IPS-18a (cell line): ENCODE measurements at regions not wholly inside any gene's neighbourhood (a gene's known extent, or its start where the extent isn't known, plus 50 kb on each side); places are given as distances from the start of the nearest gene placed in this dataset.

Experiments used
- H3K27ac ChIP-seq: one replicate; pipeline ENCODE4 v1.5.1; 2013; ENCODE audit warnings: low read length
- H3K27me3 ChIP-seq: one replicate; pipeline ENCODE4 v1.6.1; 2013; ENCODE audit warnings: mild to moderate bottlenecking, low read length; ENCODE audit not compliant: control insufficient read depth, insufficient read depth
- H3K36me3 ChIP-seq: one replicate; pipeline ENCODE4 v1.6.1; 2013; ENCODE audit warnings: low read depth, low read length; ENCODE audit not compliant: control insufficient read depth
- H3K4me1 ChIP-seq: one replicate; pipeline ENCODE4 v1.6.1; 2013; ENCODE audit warnings: low read depth, low read length; ENCODE audit not compliant: control insufficient read depth
- H3K4me3 ChIP-seq: one replicate; pipeline ENCODE4 v1.5.1; 2013; ENCODE audit warnings: low read length
- H3K9ac ChIP-seq: one replicate; pipeline ENCODE4 v1.6.1; 2013; ENCODE audit warnings: mild to moderate bottlenecking, low read length, moderate library complexity
- H3K9me3 ChIP-seq: one replicate; pipeline ENCODE4 v1.6.1; 2013; ENCODE audit warnings: low read depth, low read length; ENCODE audit not compliant: control insufficient read depth

GRCh38 chr4:32251126-32251525, 1531.0 kb downstream of the PCDH7 start:
- H3K4me3 ChIP-seq = no peak overlapping the region
- H3K27ac ChIP-seq = no peak overlapping the region
- no peak overlapping the region for H3K9ac ChIP-seq
- no peaks in the 10 kb centered on the region for H3K9me3 ChIP-seq
- no peaks in the 10 kb centered on the region for H3K36me3 ChIP-seq
- H3K4me1 ChIP-seq = no peaks in the 10 kb centered on the region
- H3K27me3 ChIP-seq = no peaks in the 10 kb centered on the region

DNA sequence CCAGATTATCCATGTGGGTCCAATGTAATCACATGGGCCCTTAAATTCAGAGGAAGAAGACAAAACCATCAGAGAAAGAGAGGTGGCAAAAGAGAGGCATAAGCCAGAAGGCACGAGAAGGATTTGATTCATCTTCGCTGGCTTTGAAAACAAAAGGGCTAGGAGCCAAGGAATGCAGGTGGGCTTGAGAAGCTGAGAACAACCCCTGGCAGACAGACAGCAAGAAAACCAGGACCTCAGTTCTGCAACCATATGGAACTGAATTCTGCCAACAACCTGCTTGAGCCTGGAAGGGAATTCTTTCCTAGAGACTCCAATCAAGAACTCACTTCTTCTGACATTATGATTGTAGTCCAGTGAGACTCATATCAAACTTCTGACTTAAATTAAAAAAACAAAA, 1531.8 kb downstream of the PCDH7 start:
- H3K4me3 ChIP-seq = no peak overlapping the region
- H3K9ac ChIP-seq = no peak overlapping the region
- H3K9me3 ChIP-seq = no peaks in the 10 kb centered on the region
- H3K4me1 ChIP-seq = no peaks in the 10 kb centered on the region
- H3K27ac ChIP-seq = no peak overlapping the region
- H3K36me3 ChIP-seq = no peaks in the 10 kb centered on the region
- H3K27me3 ChIP-seq = no peaks in the 10 kb centered on the region

DNA sequence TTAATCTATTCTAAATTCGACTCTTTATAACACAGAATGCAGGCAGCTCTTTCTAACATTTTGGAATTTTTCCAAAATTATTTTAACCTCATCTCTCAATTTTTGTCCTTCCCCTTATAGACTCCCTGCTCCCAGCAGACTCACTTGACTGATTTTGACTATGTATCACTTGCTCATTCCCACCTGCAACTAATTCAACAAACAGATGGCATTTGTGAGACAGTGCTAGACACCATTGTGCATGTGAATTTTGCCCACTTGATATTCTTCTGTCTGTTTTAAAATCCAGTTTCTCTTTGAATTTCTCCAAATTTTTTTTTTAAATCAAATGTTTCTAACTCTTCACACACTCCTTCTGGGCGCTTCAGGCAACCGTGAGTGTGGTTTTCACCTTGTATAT, 1534.0 kb downstream of the PCDH7 start:
- no peaks in the 10 kb centered on the region for H3K27me3 ChIP-seq
- H3K4me3 ChIP-seq = no peak overlapping the region
- H3K4me1 ChIP-seq = no peaks in the 10 kb centered on the region
- H3K9ac ChIP-seq = no peak overlapping the region
- H3K9me3 ChIP-seq = no peaks in the 10 kb centered on the region
- no peaks in the 10 kb centered on the region for H3K36me3 ChIP-seq
- no peak overlapping the region for H3K27ac ChIP-seq

DNA sequence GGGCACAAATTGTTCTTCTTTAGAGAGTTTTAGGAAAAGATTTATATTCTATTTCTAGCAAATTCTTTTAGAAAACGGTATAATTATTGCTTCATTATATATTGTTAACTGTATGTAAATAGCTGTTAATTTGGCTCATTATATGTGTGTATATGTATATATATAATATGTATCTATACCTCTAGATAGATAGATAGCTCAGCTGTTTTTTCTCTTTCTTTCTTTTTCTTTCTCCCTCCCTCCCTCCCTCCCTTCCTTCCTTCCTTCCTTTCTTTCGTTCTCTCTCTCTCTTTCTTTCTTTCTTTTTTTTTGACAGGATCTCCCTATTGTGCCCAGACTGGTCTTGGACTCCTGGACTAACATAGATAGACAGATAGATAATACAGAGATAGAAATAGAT, 1538.8 kb downstream of the PCDH7 start:
- Histone ChIP-seq H3K27me3 (no peaks in the 10 kb centered on the region), H3K4me1 (no peaks in the 10 kb centered on the region), H3K4me3 (no peak overlapping the region), H3K36me3 (no peaks in the 10 kb centered on the region), H3K9ac (no peak overlapping the region), H3K9me3 (no peaks in the 10 kb centered on the region), H3K27ac (no peak overlapping the region)

GRCh38 chr4:32261196-32261595, 1541.0 kb downstream of the PCDH7 start:
- H3K9ac ChIP-seq = no peak overlapping the region
- H3K27ac ChIP-seq = no peak overlapping the region
- no peaks in the 10 kb centered on the region for H3K27me3 ChIP-seq
- no peaks in the 10 kb centered on the region for H3K36me3 ChIP-seq
- H3K9me3 ChIP-seq = no peaks in the 10 kb centered on the region
- no peak overlapping the region for H3K4me3 ChIP-seq
- no peaks in the 10 kb centered on the region for H3K4me1 ChIP-seq

GRCh38 chr4:32268863-32269262, 1548.7 kb downstream of the PCDH7 start:
- Histone ChIP-seq H3K4me1 (no peaks in the 10 kb centered on the region), H3K36me3 (no peaks in the 10 kb centered on the region), H3K9ac (no peak overlapping the region), H3K9me3 (no peaks in the 10 kb centered on the region), H3K27me3 (no peaks in the 10 kb centered on the region), H3K4me3 (no peak overlapping the region), H3K27ac (no peak overlapping the region)

- Histone ChIP-seq H3K4me1 (no peaks in the 10 kb centered on the region), H3K9ac (no peak overlapping the region), H3K27ac (no peak overlapping the region), H3K4me3 (no peak overlapping the region), H3K36me3 (no peaks in the 10 kb centered on the region), H3K9me3 (peaks cover 11% of the 10 kb centered on the region), H3K27me3 (no peaks in the 10 kb centered on the region)
Measured at GRCh38 chr4:32290102-32290501, 1569.9 kb downstream of the PCDH7 start.

DNA sequence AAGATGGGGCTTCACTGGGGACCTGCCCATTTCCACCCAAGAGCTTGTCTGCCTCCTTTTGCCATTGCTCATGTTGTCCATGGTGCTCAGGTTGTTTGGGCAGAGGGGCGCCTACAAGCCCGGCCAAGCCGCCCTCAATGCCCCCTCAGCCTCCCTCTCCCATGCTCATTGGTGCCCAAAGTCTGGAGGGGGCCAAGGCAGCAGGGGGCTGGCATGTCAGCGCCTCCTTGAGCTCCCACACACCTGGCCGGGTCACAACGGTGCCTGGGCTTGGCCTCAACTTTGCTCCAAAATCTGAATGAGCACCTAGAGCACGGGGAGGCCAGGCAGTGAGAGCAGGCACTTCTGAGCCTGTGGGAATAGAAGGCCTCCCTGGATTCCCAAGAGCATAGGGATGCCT, 1598.8 kb downstream of the PCDH7 start:
- H3K9me3 ChIP-seq = peaks cover 10% of the 10 kb centered on the region
- no peaks in the 10 kb centered on the region for H3K4me1 ChIP-seq
- no peak overlapping the region for H3K9ac ChIP-seq
- no peaks in the 10 kb centered on the region for H3K36me3 ChIP-seq
- H3K4me3 ChIP-seq = no peak overlapping the region
- no peak overlapping the region for H3K27ac ChIP-seq
- H3K27me3 ChIP-seq = no peaks in the 10 kb centered on the region

DNA sequence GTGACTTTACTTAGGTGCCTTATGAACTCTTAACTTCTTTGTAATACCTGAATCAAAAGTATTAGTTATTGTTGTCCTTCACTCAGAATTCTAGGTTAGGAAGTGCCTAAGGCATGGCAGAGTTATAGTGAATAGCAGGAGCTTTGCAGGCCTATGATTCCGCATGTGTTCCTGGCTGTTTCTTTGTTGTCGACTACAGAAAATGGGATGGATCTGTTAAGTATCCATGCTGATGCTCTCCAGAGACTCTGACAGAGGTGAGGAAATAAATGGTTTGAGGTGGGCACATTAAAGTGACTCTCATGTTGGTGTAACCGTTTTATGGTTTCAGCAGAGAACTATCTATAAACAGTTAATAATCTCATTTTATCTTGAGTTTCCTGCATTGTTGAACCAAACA, 1601.3 kb downstream of the PCDH7 start:
- H3K27me3 ChIP-seq = no peaks in the 10 kb centered on the region
- no peaks in the 10 kb centered on the region for H3K36me3 ChIP-seq
- no peak overlapping the region for H3K27ac ChIP-seq
- H3K4me3 ChIP-seq = no peak overlapping the region
- H3K9ac ChIP-seq = no peak overlapping the region
- H3K4me1 ChIP-seq = no peaks in the 10 kb centered on the region
- H3K9me3 ChIP-seq = peaks cover 10% of the 10 kb centered on the region

- no peak overlapping the region for H3K9ac ChIP-seq
- no peaks in the 10 kb centered on the region for H3K4me1 ChIP-seq
- no peak overlapping the region for H3K4me3 ChIP-seq
- no peaks in the 10 kb centered on the region for H3K27me3 ChIP-seq
- H3K9me3 ChIP-seq = no peaks in the 10 kb centered on the region
- H3K27ac ChIP-seq = no peak overlapping the region
- H3K36me3 ChIP-seq = no peaks in the 10 kb centered on the region
Measured at GRCh38 chr4:32334759-32335158, 1614.6 kb downstream of the PCDH7 start.

GRCh38 chr4:32337403-32337802, 1617.2 kb downstream of the PCDH7 start:
- Histone ChIP-seq H3K9ac (no peak overlapping the region), H3K27ac (no peak overlapping the region), H3K27me3 (no peaks in the 10 kb centered on the region)

GRCh38 chr4:32340591-32340990, 1620.4 kb downstream of the PCDH7 start:
- no peak overlapping the region for H3K9ac ChIP-seq
- no peak overlapping the region for H3K4me3 ChIP-seq
- peaks cover 3% of the 10 kb centered on the region for H3K4me1 ChIP-seq
- no peak overlapping the region for H3K27ac ChIP-seq
- H3K36me3 ChIP-seq = no peaks in the 10 kb centered on the region
- H3K27me3 ChIP-seq = no peaks in the 10 kb centered on the region
- no peaks in the 10 kb centered on the region for H3K9me3 ChIP-seq

More at GRCh38 chr4:32337403-32337802, 1617.2 kb downstream of the PCDH7 start:
- Histone ChIP-seq H3K4me1 (peaks cover 3% of the 10 kb centered on the region), H3K36me3 (no peaks in the 10 kb centered on the region), H3K4me3 (no peak overlapping the region), H3K9me3 (no peaks in the 10 kb centered on the region)
